ENCODE measurements at regions not wholly inside any gene's neighbourhood (a gene's known extent, or its start where the extent isn't known, plus 50 kb on each side); places are given as distances from the start of the nearest gene placed in this dataset.
"Not testable (repeated sequence)": the region's sequence is repeated elsewhere in the genome, so short reads cannot be mapped to it uniquely, and the experiment has no call there.

GRCh38 chr13:99797691-99798090, 173.9 kb downstream of the ZIC5 start:
- in situ Hi-C loops (cut with MboI; ENCODE audit: low sequenced_read_pairs): no loop called here

- in situ Hi-C loops (cut with MboI; ENCODE audit: low sequenced_read_pairs): no loop called here
These were observed 175.3 kb downstream of the ZIC5 start for GRCh38 chr13:99796175-99796819.

- in situ Hi-C loops (cut with MboI; ENCODE audit: low sequenced_read_pairs): no loop called here
These were observed 179.3 kb downstream of the ZIC5 start for GRCh38 chr13:99792079-99792921.

GRCh38 chr13:99782669-99783068, 188.9 kb downstream of the ZIC5 start:
- in situ Hi-C loops (cut with MboI; ENCODE audit: low sequenced_read_pairs): no loop called here

GRCh38 chr13:99778500-99778899, 193.1 kb downstream of the ZIC5 start:
- in situ Hi-C loops (cut with MboI; ENCODE audit: low sequenced_read_pairs): no loop called here

GRCh38 chr13:99777873-99778272, 193.7 kb downstream of the ZIC5 start:
- in situ Hi-C loops (cut with MboI; ENCODE audit: low sequenced_read_pairs): no loop called here

GRCh38 chr13:99774644-99775043, 196.9 kb downstream of the ZIC5 start:
- in situ Hi-C loops (cut with MboI; ENCODE audit: low sequenced_read_pairs): no loop called here

GRCh38 chr13:99768986-99769385, 202.6 kb downstream of the ZIC5 start:
- in situ Hi-C loops (cut with MboI; ENCODE audit: low sequenced_read_pairs): no loop called here

GRCh38 chr13:99766641-99767045, 204.9 kb downstream of the ZIC5 start:
- in situ Hi-C loops (cut with MboI; ENCODE audit: low sequenced_read_pairs): no loop called here

GRCh38 chr13:99765869-99766268, 205.7 kb downstream of the ZIC5 start:
- in situ Hi-C loops (cut with MboI; ENCODE audit: low sequenced_read_pairs): no loop called here

- in situ Hi-C loops (cut with MboI; ENCODE audit: low sequenced_read_pairs): no loop called here
These were observed 211.1 kb downstream of the ZIC5 start for GRCh38 chr13:99760456-99760855.

GRCh38 chr13:99759163-99759552, 212.4 kb downstream of the ZIC5 start:
- in situ Hi-C loops (cut with MboI; ENCODE audit: low sequenced_read_pairs): no loop called here

- in situ Hi-C loops (cut with MboI; ENCODE audit: low sequenced_read_pairs): no loop called here
These were observed 213.0 kb downstream of the ZIC5 start for GRCh38 chr13:99758460-99759162.

- in situ Hi-C loops (cut with MboI; ENCODE audit: low sequenced_read_pairs): no loop called here
These were observed 213.7 kb downstream of the ZIC5 start for GRCh38 chr13:99757756-99758459.

- in situ Hi-C loops (cut with MboI; ENCODE audit: low sequenced_read_pairs): no loop called here
These were observed 215.3 kb downstream of the ZIC5 start for GRCh38 chr13:99756281-99756680.

GRCh38 chr13:99754750-99755149, 216.8 kb downstream of the ZIC5 start:
- in situ Hi-C loops (cut with MboI; ENCODE audit: low sequenced_read_pairs): not testable (repeated sequence)

GRCh38 chr13:99752373-99752772, 219.2 kb downstream of the ZIC5 start:
- in situ Hi-C loops (cut with MboI; ENCODE audit: low sequenced_read_pairs): no loop called here

GRCh38 chr13:99751517-99752199, 219.9 kb downstream of the ZIC5 start:
- in situ Hi-C loops (cut with MboI; ENCODE audit: low sequenced_read_pairs): no loop called here

GRCh38 chr13:99750951-99751350, 220.6 kb downstream of the ZIC5 start:
- in situ Hi-C loops (cut with MboI; ENCODE audit: low sequenced_read_pairs): no loop called here

- in situ Hi-C loops (cut with MboI; ENCODE audit: low sequenced_read_pairs): no loop called here
These were observed 222.1 kb downstream of the ZIC5 start for GRCh38 chr13:99749271-99750019.
